ENCODE measurements at regions not wholly inside any gene's neighbourhood (a gene's known extent, or its start where the extent isn't known, plus 50 kb on each side); places are given as distances from the start of the nearest gene placed in this dataset.

DNA sequence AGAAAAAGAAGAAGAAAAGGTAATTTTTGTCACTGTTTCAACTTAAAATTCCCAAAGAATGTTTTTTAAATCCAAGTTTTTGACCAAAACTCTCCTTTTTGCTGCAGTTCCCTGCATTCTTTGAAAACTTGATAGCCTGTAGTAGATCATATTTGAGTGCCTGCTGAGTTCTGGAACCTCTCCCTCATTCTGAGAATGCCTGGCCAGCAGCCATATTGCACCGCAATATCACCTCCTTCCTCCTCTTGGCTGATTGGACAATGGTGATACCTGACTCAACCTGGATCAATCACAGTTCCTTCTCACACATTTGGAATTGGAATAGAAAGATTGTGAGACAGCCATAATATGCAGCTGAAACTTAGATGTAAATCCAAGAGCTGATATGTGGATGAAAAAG, 97.6 kb upstream of the GAP43 start:
- H2AFZ ChIP-seq (ENCODE audit: insufficient read depth, low read length, poor library complexity), result no peak overlapping the region
- no peaks in the 10 kb centered on the region for H3K9me3 ChIP-seq (ENCODE audit: insufficient read depth, low read depth, low read length)
- no peak overlapping the region for H3K27ac ChIP-seq (ENCODE audit: low read depth, low read length)
- H3K4me2 ChIP-seq (ENCODE audit: low read length), result no peak overlapping the region
- H3K14ac ChIP-seq (ENCODE audit: low read length), result no peak overlapping the region
- H3K4ac ChIP-seq (ENCODE audit: low read depth, low read length), result no peak overlapping the region
- H3K4me1 ChIP-seq (ENCODE audit: control insufficient read depth in 1 of 2, insufficient read depth in 2 of 2, low read length in 2 of 2), result peaks cover 0 to under 1% of the 10 kb centered on the region in 2 experiments
- no peak overlapping the region for H3K9ac ChIP-seq (ENCODE audit: low read length)
- no peak overlapping the region for H2BK5ac ChIP-seq (ENCODE audit: low read depth, low read length, poor library complexity)
- no peak overlapping the region for H4K8ac ChIP-seq (ENCODE audit: low read depth, low read length)
- H4K91ac ChIP-seq (ENCODE audit: low read depth, low read length), result no peak overlapping the region
- H2BK120ac ChIP-seq (ENCODE audit: insufficient read depth, low read length, poor library complexity), result no peak overlapping the region
- no peaks in the 10 kb centered on the region for H3K36me3 ChIP-seq (ENCODE audit: control insufficient read depth in 1 of 2, insufficient read depth in 2 of 2, low read length in 2 of 2)
- no CpG with 5 or more reads among the region's 1 CpG for WGBS (ENCODE audit: extremely low coverage, insufficient coverage, insufficient read length)
- H3K4me3 ChIP-seq (ENCODE audit: low read depth, low read length), result no peak overlapping the region
- H4K12ac ChIP-seq (ENCODE audit: low read depth, low read length), result no peak overlapping the region
- H3K18ac ChIP-seq (ENCODE audit: low read length), result no peak overlapping the region
- H3K79me2 ChIP-seq (ENCODE audit: control insufficient read depth, insufficient read depth, low read length, poor library complexity), result no peaks in the 10 kb centered on the region
- no peak overlapping the region for H2BK12ac ChIP-seq (ENCODE audit: low read length)
- H3K27me3 ChIP-seq (ENCODE audit: insufficient read depth, low read length), result no peaks in the 10 kb centered on the region
- DNase-seq, result no peak
- no peaks in the 10 kb centered on the region for H3K79me1 ChIP-seq (ENCODE audit: low read length)
- no peak overlapping the region for H3K23ac ChIP-seq (ENCODE audit: low read length)
- H2AK5ac ChIP-seq (ENCODE audit: low read length), result no peak overlapping the region

DNA sequence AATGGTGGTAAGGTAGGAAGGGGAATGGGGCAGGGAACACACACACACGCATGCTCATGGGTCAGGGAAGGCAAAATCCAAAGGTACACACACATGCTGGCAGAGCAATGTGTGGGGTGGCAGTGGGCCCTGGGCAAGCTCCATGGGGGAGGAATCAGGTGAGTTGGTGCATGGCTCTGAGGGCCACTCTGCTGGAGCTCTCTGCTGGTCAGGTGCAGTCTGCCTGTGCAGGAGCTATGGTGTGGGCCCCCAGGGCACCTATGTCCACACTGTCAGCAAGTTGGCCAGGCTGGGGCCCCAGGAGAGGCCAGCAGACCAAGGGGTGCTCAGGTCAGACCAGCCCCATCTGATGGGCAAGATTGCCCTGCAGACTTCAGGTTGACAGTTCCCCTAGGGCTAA, 90.1 kb upstream of the GAP43 start:
- H3K4me3 ChIP-seq (ENCODE audit: low read depth, low read length), result peak overlapping the region; percentile 58
- WGBS (ENCODE audit: extremely low coverage, insufficient coverage, insufficient read length), result no CpG with 5 or more reads among the region's 1 CpG

DNA sequence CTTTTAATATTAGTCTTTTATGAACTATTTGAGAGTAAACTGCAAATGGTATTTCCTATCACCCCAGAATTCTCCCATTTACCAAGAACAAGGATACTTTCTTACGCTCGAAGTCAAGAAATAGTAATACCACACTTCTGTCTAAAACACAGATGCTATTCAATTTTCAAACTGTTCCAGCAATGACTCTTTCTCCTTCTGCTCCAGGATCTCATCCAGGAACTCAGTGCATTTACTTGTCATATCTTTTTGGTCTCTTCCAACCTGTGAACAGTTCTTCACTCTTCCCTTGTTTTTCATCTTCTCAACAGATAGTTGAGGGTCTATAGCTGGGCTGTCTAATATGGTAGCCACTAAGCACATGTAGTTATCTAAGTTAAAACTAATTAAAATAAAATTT, 87.1 kb upstream of the GAP43 start:
- Histone ChIP-seq H3K9me3 (ENCODE audit: insufficient read depth, low read depth, low read length) (peaks cover 2% of the 10 kb centered on the region), H3K4me2 (ENCODE audit: low read length) (no peak overlapping the region), H4K12ac (ENCODE audit: low read depth, low read length) (no peak overlapping the region), H2AK5ac (ENCODE audit: low read length) (no peak overlapping the region), H3K36me3 (ENCODE audit: control insufficient read depth in 1 of 2, insufficient read depth in 2 of 2, low read length in 2 of 2) (no peaks in the 10 kb centered on the region), H2BK12ac (ENCODE audit: low read length) (no peak overlapping the region), H2BK120ac (ENCODE audit: insufficient read depth, low read length, poor library complexity) (no peak overlapping the region), H4K91ac (ENCODE audit: low read depth, low read length) (no peak overlapping the region), H3K23ac (ENCODE audit: low read length) (no peak overlapping the region), H3K14ac (ENCODE audit: low read length) (no peak overlapping the region), H3K4ac (ENCODE audit: low read depth, low read length) (no peak overlapping the region), H3K4me1 (ENCODE audit: control insufficient read depth in 1 of 2, insufficient read depth in 2 of 2, low read length in 2 of 2) (no peaks in the 10 kb centered on the region), H3K4me3 (ENCODE audit: low read depth, low read length) (no peak overlapping the region), H2AFZ (ENCODE audit: insufficient read depth, low read length, poor library complexity) (no peak overlapping the region), H3K79me1 (ENCODE audit: low read length) (no peaks in the 10 kb centered on the region), H3K27me3 (ENCODE audit: insufficient read depth, low read length) (no peaks in the 10 kb centered on the region), H3K27ac (ENCODE audit: low read depth, low read length) (no peak overlapping the region), H2BK5ac (ENCODE audit: low read depth, low read length, poor library complexity) (no peak overlapping the region), H3K9ac (ENCODE audit: low read length) (no peak overlapping the region), H4K8ac (ENCODE audit: low read depth, low read length) (no peak overlapping the region), H3K79me2 (ENCODE audit: control insufficient read depth, insufficient read depth, low read length, poor library complexity) (no peaks in the 10 kb centered on the region), H3K18ac (ENCODE audit: low read length) (no peak overlapping the region)
- DNase-seq, result no peak
- WGBS (ENCODE audit: extremely low coverage, insufficient coverage, insufficient read length), result no CpG with 5 or more reads among the region's 2 CpGs

More for the DNA sequence above, 90.1 kb upstream of the GAP43 start:
- Histone ChIP-seq H4K91ac (ENCODE audit: low read depth, low read length) (no peak overlapping the region), H2BK5ac (ENCODE audit: low read depth, low read length, poor library complexity) (no peak overlapping the region), H2AFZ (ENCODE audit: insufficient read depth, low read length, poor library complexity) (no peak overlapping the region), H3K9me3 (ENCODE audit: insufficient read depth, low read depth, low read length) (peaks cover 2% of the 10 kb centered on the region), H4K12ac (ENCODE audit: low read depth, low read length) (no peak overlapping the region), H3K79me2 (ENCODE audit: control insufficient read depth, insufficient read depth, low read length, poor library complexity) (no peaks in the 10 kb centered on the region), H2BK120ac (ENCODE audit: insufficient read depth, low read length, poor library complexity) (no peak overlapping the region), H3K4ac (ENCODE audit: low read depth, low read length) (no peak overlapping the region), H3K36me3 (ENCODE audit: control insufficient read depth in 1 of 2, insufficient read depth in 2 of 2, low read length in 2 of 2) (no peaks in the 10 kb centered on the region), H3K23ac (ENCODE audit: low read length) (no peak overlapping the region), H3K9ac (ENCODE audit: low read length) (no peak overlapping the region), H2BK12ac (ENCODE audit: low read length) (no peak overlapping the region), H3K4me1 (ENCODE audit: control insufficient read depth in 1 of 2, insufficient read depth in 2 of 2, low read length in 2 of 2) (no peaks in the 10 kb centered on the region), H3K27ac (ENCODE audit: low read depth, low read length) (no peak overlapping the region), H3K79me1 (ENCODE audit: low read length) (no peaks in the 10 kb centered on the region), H3K4me2 (ENCODE audit: low read length) (no peak overlapping the region), H3K27me3 (ENCODE audit: insufficient read depth, low read length) (no peaks in the 10 kb centered on the region), H2AK5ac (ENCODE audit: low read length) (no peak overlapping the region), H4K8ac (ENCODE audit: low read depth, low read length) (no peak overlapping the region), H3K14ac (ENCODE audit: low read length) (no peak overlapping the region), H3K18ac (ENCODE audit: low read length) (no peak overlapping the region)
- no peak for DNase-seq

DNA sequence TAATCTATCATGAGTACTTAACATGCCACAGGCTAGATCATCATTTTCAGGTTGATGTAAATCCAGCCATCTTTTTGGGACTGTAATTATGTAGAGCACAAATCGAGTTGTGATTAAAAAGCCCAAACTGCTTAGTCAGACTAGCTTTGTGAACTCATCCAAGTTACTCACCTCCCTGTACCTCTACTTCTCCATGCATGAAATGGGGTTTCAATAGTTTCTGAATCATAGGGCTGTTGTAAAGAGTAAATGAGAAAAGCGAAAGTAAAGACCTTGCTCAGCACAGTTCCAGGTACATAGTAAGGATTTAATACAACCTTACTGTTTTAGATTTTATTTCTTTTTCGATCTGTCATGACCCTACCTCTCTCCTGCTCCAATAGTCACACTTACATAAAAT, 85.6 kb upstream of the GAP43 start:
- no peak overlapping the region for H4K12ac ChIP-seq (ENCODE audit: low read depth, low read length)
- H3K23ac ChIP-seq (ENCODE audit: low read length), result no peak overlapping the region
- no peak overlapping the region for H4K91ac ChIP-seq (ENCODE audit: low read depth, low read length)
- no peak overlapping the region for H2BK5ac ChIP-seq (ENCODE audit: low read depth, low read length, poor library complexity)
- no peak overlapping the region for H3K4me3 ChIP-seq (ENCODE audit: low read depth, low read length)
- H2BK120ac ChIP-seq (ENCODE audit: insufficient read depth, low read length, poor library complexity), result no peak overlapping the region
- no CpG with 5 or more reads among the region's 3 CpGs for WGBS (ENCODE audit: extremely low coverage, insufficient coverage, insufficient read length)
- no peaks in the 10 kb centered on the region for H3K79me2 ChIP-seq (ENCODE audit: control insufficient read depth, insufficient read depth, low read length, poor library complexity)
- no peak overlapping the region for H2BK12ac ChIP-seq (ENCODE audit: low read length)
- H3K36me3 ChIP-seq (ENCODE audit: control insufficient read depth in 1 of 2, insufficient read depth in 2 of 2, low read length in 2 of 2), result no peaks in the 10 kb centered on the region
- no peak for DNase-seq
- H3K27ac ChIP-seq (ENCODE audit: low read depth, low read length), result no peak overlapping the region
- no peak overlapping the region for H4K8ac ChIP-seq (ENCODE audit: low read depth, low read length)
- no peak overlapping the region for H2AK5ac ChIP-seq (ENCODE audit: low read length)
- no peak overlapping the region for H3K9ac ChIP-seq (ENCODE audit: low read length)
- no peak overlapping the region for H2AFZ ChIP-seq (ENCODE audit: insufficient read depth, low read length, poor library complexity)
- H3K27me3 ChIP-seq (ENCODE audit: insufficient read depth, low read length), result no peaks in the 10 kb centered on the region
- no peak overlapping the region for H3K18ac ChIP-seq (ENCODE audit: low read length)
- no peaks in the 10 kb centered on the region for H3K4me1 ChIP-seq (ENCODE audit: control insufficient read depth in 1 of 2, insufficient read depth in 2 of 2, low read length in 2 of 2)
- H3K79me1 ChIP-seq (ENCODE audit: low read length), result no peaks in the 10 kb centered on the region
- no peak overlapping the region for H3K4ac ChIP-seq (ENCODE audit: low read depth, low read length)
- H3K9me3 ChIP-seq (ENCODE audit: insufficient read depth, low read depth, low read length), result peaks cover 2% of the 10 kb centered on the region
- no peak overlapping the region for H3K14ac ChIP-seq (ENCODE audit: low read length)
- no peak overlapping the region for H3K4me2 ChIP-seq (ENCODE audit: low read length)
